Loucy (cell line): ENCODE measurements at regions not wholly inside any gene's neighbourhood (a gene's known extent, or its start where the extent isn't known, plus 50 kb on each side); places are given as distances from the start of the nearest gene placed in this dataset.

Experiments
- H2AFZ ChIP-seq: fragments of 200-600 bp; sonication (generic); 2 replicates; pipeline ENCODE4 v1.6.0; 2016; ENCODE audit warnings: antibody characterized with exemption, mild to moderate bottlenecking, low read length, moderate library complexity
- H3F3A ChIP-seq: fragments of 200-600 bp; 2 replicates; pipeline ENCODE4 v1.6.0; 2016; ENCODE audit warnings: antibody characterized with exemption, low read depth, mild to moderate bottlenecking
- H3K27me3 ChIP-seq: fragments of 200-600 bp; sonication (generic); 2 replicates; pipeline ENCODE4 v1.6.1; 2014; ENCODE audit warnings: low read length, mild to moderate bottlenecking; ENCODE audit not compliant: insufficient read depth, poor library complexity, severe bottlenecking
- H3K36me3 ChIP-seq: fragments of 200-600 bp; sonication (generic); 2 replicates; pipeline ENCODE4 v1.6.1; 2016; ENCODE audit warnings: low read length; ENCODE audit not compliant: insufficient read depth
- H3K4me1 ChIP-seq: fragments of 200-600 bp; sonication (generic); 2 replicates; pipeline ENCODE4 v1.5.1; 2014; ENCODE audit warnings: low read length, mild to moderate bottlenecking; ENCODE audit not compliant: insufficient read depth, poor library complexity, severe bottlenecking
- H3K4me2 ChIP-seq: fragments of 200-600 bp; sonication (generic); 2 replicates; pipeline ENCODE4 v1.6.0; 2014; ENCODE audit warnings: antibody characterized with exemption, low read length, low read depth, mild to moderate bottlenecking; ENCODE audit not compliant: poor library complexity, severe bottlenecking
- H3K4me3 ChIP-seq: fragments of 200-600 bp; sonication (generic); 2 replicates; pipeline ENCODE4 v1.5.1; 2014; ENCODE audit warnings: low read length, mild to moderate bottlenecking, mixed read lengths; ENCODE audit not compliant: poor library complexity, severe bottlenecking
- H3K79me2 ChIP-seq: fragments of 200-600 bp; sonication (generic); 2 replicates; pipeline ENCODE4 v1.6.1; 2014; ENCODE audit warnings: low read length; ENCODE audit not compliant: insufficient read depth
- H3K9ac ChIP-seq: fragments of 200-600 bp; sonication (generic); 2 replicates; pipeline ENCODE4 v1.6.0; 2014; ENCODE audit warnings: mild to moderate bottlenecking, low read depth, low read length, moderate library complexity; ENCODE audit not compliant: poor library complexity, severe bottlenecking
- H3K9me2 ChIP-seq: fragments of 200-600 bp; sonication (generic); replicated peaks from 2 replicates; pipeline ENCODE4 v1.6.1; 2016; ENCODE audit warnings: low read depth, low read length, mixed read lengths
- H3K9me3 ChIP-seq: fragments of 200-600 bp; sonication (generic); 2 replicates; pipeline ENCODE4 v1.6.1; 2014; ENCODE audit warnings: mild to moderate bottlenecking, antibody characterized with exemption, low read length, low read depth; ENCODE audit not compliant: insufficient read depth
- H4K20me1 ChIP-seq: fragments of 200-600 bp; sonication (generic); 2 replicates; pipeline ENCODE4 v1.6.0; 2014; ENCODE audit warnings: antibody characterized with exemption, low read length, mild to moderate bottlenecking; ENCODE audit not compliant: insufficient read depth, poor library complexity, severe bottlenecking
- CTCF ChIP-seq: fragments of 200-600 bp; sonication (generic); conservative IDR thresholded peaks from 2 replicates; pipeline ENCODE4 v1.5.1; 2014; ENCODE audit warnings: mild to moderate bottlenecking, antibody characterized with exemption, low read length
- EZH2phosphoT487 ChIP-seq: fragments of 200-600 bp; IDR thresholded peaks from 2 replicates; pipeline ENCODE4 v1.6.1; 2018; ENCODE audit warnings: antibody characterized with exemption, mild to moderate bottlenecking, moderate library complexity, borderline replicate concordance

- no peak overlapping the region for H3K4me2 ChIP-seq
- no peaks in the 10 kb centered on the region for H3K79me2 ChIP-seq
- no peaks in the 10 kb centered on the region for H3F3A ChIP-seq
- H3K4me1 ChIP-seq = no peaks in the 10 kb centered on the region
- H2AFZ ChIP-seq = no peak overlapping the region
- H3K9me2 ChIP-seq = no peaks in the 10 kb centered on the region
- no peaks in the 10 kb centered on the region for H4K20me1 ChIP-seq
- no peaks in the 10 kb centered on the region for H3K27me3 ChIP-seq
- no peak for TF ChIP-seq EZH2phosphoT487
- no peak for TF ChIP-seq CTCF
- no peaks in the 10 kb centered on the region for H3K9me3 ChIP-seq
- no peaks in the 10 kb centered on the region for H3K36me3 ChIP-seq
- H3K4me3 ChIP-seq = no peak overlapping the region
- H3K9ac ChIP-seq = no peak overlapping the region
These were observed 271.9 kb downstream of the MID1IP1 start for GRCh38 chrX:39073131-39073530.

GRCh38 chrX:39096599-39096998, 295.3 kb downstream of the MID1IP1 start:
- Histone ChIP-seq H3K36me3 (no peaks in the 10 kb centered on the region), H2AFZ (no peak overlapping the region), H3K9me2 (no peaks in the 10 kb centered on the region), H3K4me3 (no peak overlapping the region), H3K4me1 (no peaks in the 10 kb centered on the region), H3K27me3 (no peaks in the 10 kb centered on the region), H3K4me2 (no peak overlapping the region), H3K9me3 (no peaks in the 10 kb centered on the region), H4K20me1 (no peaks in the 10 kb centered on the region), H3K9ac (no peak overlapping the region), H3K79me2 (no peaks in the 10 kb centered on the region), H3F3A (no peaks in the 10 kb centered on the region)
- TF ChIP-seq CTCF (no peak), EZH2phosphoT487 (no peak)

GRCh38 chrX:39104745-39105144, 303.5 kb downstream of the MID1IP1 start:
- Histone ChIP-seq H3K4me2 (no peak overlapping the region), H3F3A (no peaks in the 10 kb centered on the region), H3K79me2 (no peaks in the 10 kb centered on the region), H3K9me3 (no peaks in the 10 kb centered on the region), H3K4me1 (no peaks in the 10 kb centered on the region), H3K9ac (no peak overlapping the region), H3K27me3 (no peaks in the 10 kb centered on the region), H3K4me3 (no peak overlapping the region), H4K20me1 (no peaks in the 10 kb centered on the region), H3K36me3 (no peaks in the 10 kb centered on the region), H3K9me2 (no peaks in the 10 kb centered on the region), H2AFZ (no peak overlapping the region)
- TF ChIP-seq EZH2phosphoT487 = no peak
- no peak for TF ChIP-seq CTCF
